ENCODE measurements at regions not wholly inside any gene's neighbourhood (a gene's known extent, or its start where the extent isn't known, plus 50 kb on each side); places are given as distances from the start of the nearest gene placed in this dataset.

DNA sequence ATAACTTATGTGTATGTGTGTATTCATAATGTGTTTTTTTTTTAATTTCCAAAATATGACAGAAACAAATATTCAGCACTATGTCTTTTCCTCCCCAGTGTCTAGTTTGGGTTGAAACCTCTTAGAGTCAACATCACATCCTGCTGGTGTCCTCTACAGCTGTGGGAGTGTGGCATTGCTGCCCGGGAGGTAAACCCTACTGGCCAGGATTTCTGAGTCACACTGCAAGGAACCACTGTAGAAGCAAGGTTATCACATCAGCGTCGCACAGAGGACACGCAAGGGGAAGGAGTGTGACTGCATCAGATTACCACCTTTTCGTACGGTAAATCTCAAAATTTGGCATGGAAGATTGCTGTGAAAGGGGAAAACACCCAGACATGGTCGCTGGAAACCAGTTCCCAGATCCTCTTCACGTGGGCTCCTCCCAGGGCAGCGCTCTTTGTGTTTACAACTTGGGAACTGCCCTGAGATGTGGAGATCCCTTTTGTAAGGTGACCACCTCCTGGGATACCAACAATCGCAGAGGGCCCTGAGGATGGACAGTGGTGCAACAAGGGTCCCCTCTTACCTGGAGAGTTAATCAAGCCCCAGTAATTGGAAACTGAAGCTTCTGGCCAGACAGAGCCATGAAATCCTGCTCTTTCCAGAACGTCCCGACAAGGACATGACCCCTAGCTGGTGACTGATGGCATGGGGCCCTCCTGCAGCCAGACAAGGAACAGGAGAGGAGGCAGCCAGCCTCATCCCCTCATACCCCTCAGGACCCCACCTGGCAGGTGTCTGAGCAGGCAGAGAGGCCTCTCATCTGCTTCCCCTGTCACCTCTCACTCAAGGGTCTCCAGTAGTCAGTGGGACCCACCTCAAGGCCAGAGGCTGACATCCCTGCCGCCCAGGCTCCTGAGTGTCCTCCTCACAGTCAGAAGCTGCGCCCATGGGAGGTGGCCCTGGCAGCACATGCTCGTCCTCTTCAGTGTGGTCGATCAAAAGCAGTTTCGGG lies 194.7 kb downstream of the MED10 start:
- no peaks in the 10 kb centered on the region for H3K9me3 ChIP-seq (ENCODE audit: control insufficient read depth, insufficient read depth, low read depth, low read length)
- H3K27ac ChIP-seq (ENCODE audit: insufficient read depth, low read length), result no peak overlapping the region
- TF ChIP-seq, protein P1, sequence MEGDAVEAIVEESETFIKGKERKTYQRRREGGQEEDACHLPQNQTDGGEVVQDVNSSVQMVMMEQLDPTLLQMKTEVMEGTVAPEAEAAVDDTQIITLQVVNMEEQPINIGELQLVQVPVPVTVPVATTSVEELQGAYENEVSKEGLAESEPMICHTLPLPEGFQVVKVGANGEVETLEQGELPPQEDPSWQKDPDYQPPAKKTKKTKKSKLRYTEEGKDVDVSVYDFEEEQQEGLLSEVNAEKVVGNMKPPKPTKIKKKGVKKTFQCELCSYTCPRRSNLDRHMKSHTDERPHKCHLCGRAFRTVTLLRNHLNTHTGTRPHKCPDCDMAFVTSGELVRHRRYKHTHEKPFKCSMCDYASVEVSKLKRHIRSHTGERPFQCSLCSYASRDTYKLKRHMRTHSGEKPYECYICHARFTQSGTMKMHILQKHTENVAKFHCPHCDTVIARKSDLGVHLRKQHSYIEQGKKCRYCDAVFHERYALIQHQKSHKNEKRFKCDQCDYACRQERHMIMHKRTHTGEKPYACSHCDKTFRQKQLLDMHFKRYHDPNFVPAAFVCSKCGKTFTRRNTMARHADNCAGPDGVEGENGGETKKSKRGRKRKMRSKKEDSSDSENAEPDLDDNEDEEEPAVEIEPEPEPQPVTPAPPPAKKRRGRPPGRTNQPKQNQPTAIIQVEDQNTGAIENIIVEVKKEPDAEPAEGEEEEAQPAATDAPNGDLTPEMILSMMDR (conservative IDR thresholded peaks at IDR 0.05 in 1 of 2, IDR thresholded peaks at IDR 0.05 in 1 of 2; ENCODE audit: low read depth in 1 of 2, low read length in 2 of 2), result no peak
- no peak for TF ChIP-seq EZH2 (IDR thresholded peaks at IDR 0.05; ENCODE audit: low read length, missing control alignments)

DNA sequence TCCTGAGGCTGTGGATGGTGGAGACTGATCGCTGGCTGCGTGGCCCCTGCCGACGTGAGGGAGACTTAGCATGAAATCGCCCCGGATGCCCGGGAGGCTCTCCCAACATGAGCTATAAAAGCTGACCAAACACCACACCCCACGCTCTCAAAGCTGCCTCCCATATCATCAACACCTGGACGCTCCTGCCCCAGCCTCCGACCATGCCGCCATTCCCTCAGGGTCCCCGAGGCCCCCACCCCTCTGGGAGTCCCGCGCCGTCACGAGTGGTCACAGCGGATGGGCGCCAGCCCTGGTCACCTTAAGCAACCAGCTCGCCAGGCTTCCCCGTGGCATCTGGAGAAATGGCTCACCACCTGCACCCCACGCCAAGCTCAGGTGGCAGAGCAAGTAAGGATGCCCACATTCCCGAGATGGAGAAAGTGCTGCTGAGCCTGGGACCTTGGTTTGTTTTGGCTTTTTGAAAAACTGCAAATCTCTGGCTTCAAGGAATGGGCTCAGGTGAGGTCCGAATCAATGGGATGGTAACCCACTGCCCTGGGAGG lies 196.0 kb downstream of the MED10 start:
- no peak overlapping the region for H3K4me3 ChIP-seq (replicated peaks in 1 of 4; ENCODE audit: control extremely low read depth in 1 of 4, insufficient read depth in 1 of 4, low read depth in 3 of 4, low read length in 4 of 4)
- no peak overlapping the region for H3K4me2 ChIP-seq (ENCODE audit: extremely low read depth, insufficient read depth, low read length)
- no peak overlapping the region for H2AFZ ChIP-seq (ENCODE audit: low read length)
- H3K4me1 ChIP-seq (ENCODE audit: control insufficient read depth, extremely low read depth, insufficient read depth, low read length), result no peaks in the 10 kb centered on the region
- H3K36me3 ChIP-seq (ENCODE audit: control insufficient read depth, insufficient read depth, low read length), result no peaks in the 10 kb centered on the region
- no peaks in the 10 kb centered on the region for H3K9me3 ChIP-seq (ENCODE audit: control insufficient read depth, insufficient read depth, low read depth, low read length)
- H3K27ac ChIP-seq (ENCODE audit: insufficient read depth, low read length), result no peak overlapping the region
- TF ChIP-seq, protein P1 (conservative IDR thresholded peaks at IDR 0.05 in 1 of 2, IDR thresholded peaks at IDR 0.05 in 1 of 2; ENCODE audit: low read depth in 1 of 2, low read length in 2 of 2), result no peak
- TF ChIP-seq EZH2 (IDR thresholded peaks at IDR 0.05; ENCODE audit: low read length, missing control alignments), result no peak
- no peaks in the 10 kb centered on the region for H3K27me3 ChIP-seq (ENCODE audit: control insufficient read depth, insufficient read depth, low read length)
- H3K79me2 ChIP-seq (ENCODE audit: control insufficient read depth, insufficient read depth, low read length), result no peaks in the 10 kb centered on the region
- no peak for DNase-seq (ENCODE audit: low read depth in 2 of 2)
- no peaks in the 10 kb centered on the region for H4K20me1 ChIP-seq (ENCODE audit: control insufficient read depth, extremely low read depth, insufficient read depth, low read length)
- no peak overlapping the region for H3K9ac ChIP-seq (ENCODE audit: insufficient read depth, low read length)

More for the DNA sequence above, 194.7 kb downstream of the MED10 start:
- no peaks in the 10 kb centered on the region for H3K27me3 ChIP-seq (ENCODE audit: control insufficient read depth, insufficient read depth, low read length)
- H3K36me3 ChIP-seq (ENCODE audit: control insufficient read depth, insufficient read depth, low read length), result no peaks in the 10 kb centered on the region
- H3K4me1 ChIP-seq (ENCODE audit: control insufficient read depth, extremely low read depth, insufficient read depth, low read length), result no peaks in the 10 kb centered on the region
- no peaks in the 10 kb centered on the region for H3K79me2 ChIP-seq (ENCODE audit: control insufficient read depth, insufficient read depth, low read length)
- H3K4me2 ChIP-seq (ENCODE audit: extremely low read depth, insufficient read depth, low read length), result no peak overlapping the region
- H3K4me3 ChIP-seq (replicated peaks in 1 of 4; ENCODE audit: control extremely low read depth in 1 of 4, insufficient read depth in 1 of 4, low read depth in 3 of 4, low read length in 4 of 4), result no peak overlapping the region
- H4K20me1 ChIP-seq (ENCODE audit: control insufficient read depth, extremely low read depth, insufficient read depth, low read length), result no peaks in the 10 kb centered on the region
- DNase-seq (ENCODE audit: low read depth in 2 of 2), result no peak
- H2AFZ ChIP-seq (ENCODE audit: low read length), result no peak overlapping the region
- H3K9ac ChIP-seq (ENCODE audit: insufficient read depth, low read length), result no peak overlapping the region

DNA sequence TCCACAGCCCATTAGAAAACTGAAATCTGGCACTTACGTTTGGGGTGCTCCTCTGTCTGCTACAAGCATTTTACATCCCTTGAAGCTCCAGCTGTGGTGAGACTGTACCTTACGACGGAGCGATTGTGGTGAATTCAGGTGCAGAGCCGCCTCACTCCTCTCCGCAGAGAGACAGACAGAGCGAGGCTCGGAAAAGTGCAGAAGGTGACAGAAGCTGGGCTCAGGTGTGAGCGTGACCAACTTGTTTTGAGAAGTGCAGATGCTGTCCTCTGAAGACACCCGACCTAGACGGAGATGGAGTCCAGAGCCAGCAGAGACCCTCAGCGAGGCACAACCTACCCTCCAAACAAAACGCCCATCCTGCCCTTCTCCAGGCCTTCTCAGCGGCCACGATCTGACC lies 196.5 kb downstream of the MED10 start:
- Histone ChIP-seq H3K79me2 (ENCODE audit: control insufficient read depth, insufficient read depth, low read length) (no peaks in the 10 kb centered on the region), H3K9ac (ENCODE audit: insufficient read depth, low read length) (no peak overlapping the region), H3K27ac (ENCODE audit: insufficient read depth, low read length) (no peak overlapping the region), H3K4me1 (ENCODE audit: control insufficient read depth, extremely low read depth, insufficient read depth, low read length) (no peaks in the 10 kb centered on the region), H3K4me3 (replicated peaks in 1 of 4; ENCODE audit: control extremely low read depth in 1 of 4, insufficient read depth in 1 of 4, low read depth in 3 of 4, low read length in 4 of 4) (no peak overlapping the region), H3K4me2 (ENCODE audit: extremely low read depth, insufficient read depth, low read length) (no peak overlapping the region), H3K9me3 (ENCODE audit: control insufficient read depth, insufficient read depth, low read depth, low read length) (no peaks in the 10 kb centered on the region), H3K27me3 (ENCODE audit: control insufficient read depth, insufficient read depth, low read length) (no peaks in the 10 kb centered on the region), H4K20me1 (ENCODE audit: control insufficient read depth, extremely low read depth, insufficient read depth, low read length) (no peaks in the 10 kb centered on the region), H3K36me3 (ENCODE audit: control insufficient read depth, insufficient read depth, low read length) (no peaks in the 10 kb centered on the region), H2AFZ (ENCODE audit: low read length) (no peak overlapping the region)
- TF ChIP-seq, protein P1 (conservative IDR thresholded peaks at IDR 0.05 in 1 of 2, IDR thresholded peaks at IDR 0.05 in 1 of 2; ENCODE audit: low read depth in 1 of 2, low read length in 2 of 2), result no peak
- no peak for TF ChIP-seq EZH2 (IDR thresholded peaks at IDR 0.05; ENCODE audit: low read length, missing control alignments)
- no peak for DNase-seq (ENCODE audit: low read depth in 2 of 2)

All from fibroblast of lung (primary cell).